ENCODE measurements at regions not wholly inside any gene's neighbourhood (a gene's known extent, or its start where the extent isn't known, plus 50 kb on each side); places are given as distances from the start of the nearest gene placed in this dataset.

- H3K9me3 ChIP-seq (replicated peaks; ENCODE audit: control insufficient read depth, insufficient read depth, low read length) = no peaks in the 10 kb centered on the region
- H3K4me1 ChIP-seq (ENCODE audit: control insufficient read depth, extremely low read depth, insufficient read depth, low read length) = no peaks in the 10 kb centered on the region
- FAIRE-seq (no peak), DNase-seq (ENCODE audit: low read depth, low spot score) (no peak)
- no peak overlapping the region for H3K4me3 ChIP-seq (replicated peaks in 1 of 3; ENCODE audit: insufficient read depth in 1 of 3, low read depth in 1 of 3, low read length in 3 of 3)
- TF ChIP-seq MYC (IDR thresholded peaks at IDR 0.05; ENCODE audit: low read depth, low read length) (no peak), EZH2 (IDR thresholded peaks at IDR 0.05; ENCODE audit: borderline replicate concordance, low read depth, low read length, severe bottlenecking) (no peak)
- TF ChIP-seq, protein P1, sequence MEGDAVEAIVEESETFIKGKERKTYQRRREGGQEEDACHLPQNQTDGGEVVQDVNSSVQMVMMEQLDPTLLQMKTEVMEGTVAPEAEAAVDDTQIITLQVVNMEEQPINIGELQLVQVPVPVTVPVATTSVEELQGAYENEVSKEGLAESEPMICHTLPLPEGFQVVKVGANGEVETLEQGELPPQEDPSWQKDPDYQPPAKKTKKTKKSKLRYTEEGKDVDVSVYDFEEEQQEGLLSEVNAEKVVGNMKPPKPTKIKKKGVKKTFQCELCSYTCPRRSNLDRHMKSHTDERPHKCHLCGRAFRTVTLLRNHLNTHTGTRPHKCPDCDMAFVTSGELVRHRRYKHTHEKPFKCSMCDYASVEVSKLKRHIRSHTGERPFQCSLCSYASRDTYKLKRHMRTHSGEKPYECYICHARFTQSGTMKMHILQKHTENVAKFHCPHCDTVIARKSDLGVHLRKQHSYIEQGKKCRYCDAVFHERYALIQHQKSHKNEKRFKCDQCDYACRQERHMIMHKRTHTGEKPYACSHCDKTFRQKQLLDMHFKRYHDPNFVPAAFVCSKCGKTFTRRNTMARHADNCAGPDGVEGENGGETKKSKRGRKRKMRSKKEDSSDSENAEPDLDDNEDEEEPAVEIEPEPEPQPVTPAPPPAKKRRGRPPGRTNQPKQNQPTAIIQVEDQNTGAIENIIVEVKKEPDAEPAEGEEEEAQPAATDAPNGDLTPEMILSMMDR (IDR thresholded peaks at IDR 0.05; ENCODE audit: extremely low read depth in 1 of 2, insufficient read depth in 1 of 2, low read depth in 1 of 2, low read length in 2 of 2) = no peak
- H2AFZ ChIP-seq (ENCODE audit: low read depth, low read length) = no peak overlapping the region
- H3K27ac ChIP-seq (ENCODE audit: insufficient read depth, low read depth, low read length) = no peak overlapping the region
- no peak overlapping the region for H3K4me2 ChIP-seq (ENCODE audit: insufficient read depth, low read length)
- CTCF ChIA-PET = interaction anchor here (1.0 kb wide), 1 partner anchor 12 kb away, joined by 3 read pairs; no protein-coding TSS in a partner anchor
- H3K79me2 ChIP-seq (ENCODE audit: control insufficient read depth, insufficient read depth, low read length) = no peaks in the 10 kb centered on the region
- H3K9me1 ChIP-seq (replicated peaks; ENCODE audit: control insufficient read depth, extremely low read depth, insufficient read depth, low read length) = no peaks in the 10 kb centered on the region
- BruUV-seq (replicated peaks) = no TSS peak
- H4K20me1 ChIP-seq (replicated peaks; ENCODE audit: control insufficient read depth, extremely low read depth, insufficient read depth, low read length) = no peaks in the 10 kb centered on the region
- H3K36me3 ChIP-seq (ENCODE audit: control insufficient read depth in 2 of 2, extremely low read depth in 1 of 2, insufficient read depth in 2 of 2, low read length in 2 of 2) = no peaks in the 10 kb centered on the region
- no peaks in the 10 kb centered on the region for H3K27me3 ChIP-seq (ENCODE audit: control insufficient read depth in 2 of 2, insufficient read depth in 2 of 2, low read length in 2 of 2)
- intact Hi-C loops (cut with micrococcal nuclease) (no loop called here), dilution Hi-C loops (cut with MboI; ENCODE audit: extremely low pct_ligation_motif_present, low sequenced_read_pairs) (no loop called here)
- POLR2A ChIA-PET = no interaction called here
- no peak overlapping the region for H3K9ac ChIP-seq (replicated peaks; ENCODE audit: extremely low read depth, insufficient read depth, low read length)
These were observed 239.2 kb downstream of the ANTXR2 start for GRCh38 chr4:79833857-79834256.

DNA sequence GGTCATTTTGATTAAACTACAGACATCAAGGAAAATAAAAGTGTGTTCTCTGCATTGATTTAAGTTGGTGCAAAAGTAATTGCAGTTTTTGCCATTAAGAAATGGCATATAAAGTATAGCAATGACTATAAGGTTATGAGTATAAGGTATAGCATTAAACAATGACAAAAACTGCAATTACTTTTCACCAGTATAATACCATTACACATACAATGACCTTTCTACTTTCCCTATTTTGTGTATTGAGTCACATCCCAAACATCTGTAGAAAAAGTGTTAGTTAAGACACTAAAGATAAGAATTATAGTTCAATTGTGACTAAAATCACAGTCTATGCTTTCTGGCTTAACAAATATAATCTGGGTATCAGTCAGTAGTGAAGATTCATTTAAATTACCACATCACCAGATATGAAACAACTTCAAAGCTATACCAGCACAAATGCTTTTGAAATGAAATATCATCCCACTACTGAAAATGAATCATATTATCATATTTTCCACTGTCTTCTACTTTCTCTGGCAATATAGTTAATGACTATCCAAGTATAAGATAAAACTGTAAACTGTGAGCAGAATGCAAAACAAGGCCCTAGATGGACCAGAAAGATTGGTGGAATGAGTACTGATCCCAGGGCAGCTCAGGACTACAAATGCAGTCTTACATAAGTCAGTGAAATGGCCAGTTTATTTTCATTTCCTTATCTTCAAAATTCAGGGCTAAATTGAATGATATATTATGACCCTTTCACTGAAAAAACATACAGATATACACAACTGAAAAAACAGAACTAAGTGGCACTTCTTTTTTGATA, 241.1 kb downstream of the ANTXR2 start:
- dilution Hi-C loops (cut with MboI; ENCODE audit: extremely low pct_ligation_motif_present, low sequenced_read_pairs) (no loop called here), intact Hi-C loops (cut with micrococcal nuclease) (no loop called here)
- Histone ChIP-seq H4K20me1 (replicated peaks; ENCODE audit: control insufficient read depth, extremely low read depth, insufficient read depth, low read length) (no peaks in the 10 kb centered on the region), H3K9me1 (replicated peaks; ENCODE audit: control insufficient read depth, extremely low read depth, insufficient read depth, low read length) (no peaks in the 10 kb centered on the region), H3K36me3 (ENCODE audit: control insufficient read depth in 2 of 2, extremely low read depth in 1 of 2, insufficient read depth in 2 of 2, low read length in 2 of 2) (no peaks in the 10 kb centered on the region), H3K27me3 (ENCODE audit: control insufficient read depth in 2 of 2, insufficient read depth in 2 of 2, low read length in 2 of 2) (no peaks in the 10 kb centered on the region), H3K9ac (replicated peaks; ENCODE audit: extremely low read depth, insufficient read depth, low read length) (no peak overlapping the region), H3K4me3 (replicated peaks in 1 of 3; ENCODE audit: insufficient read depth in 1 of 3, low read depth in 1 of 3, low read length in 3 of 3) (no peak overlapping the region), H3K79me2 (ENCODE audit: control insufficient read depth, insufficient read depth, low read length) (no peaks in the 10 kb centered on the region), H3K4me1 (ENCODE audit: control insufficient read depth, extremely low read depth, insufficient read depth, low read length) (no peaks in the 10 kb centered on the region), H3K9me3 (replicated peaks; ENCODE audit: control insufficient read depth, insufficient read depth, low read length) (no peaks in the 10 kb centered on the region), H3K27ac (ENCODE audit: insufficient read depth, low read depth, low read length) (no peak overlapping the region), H3K4me2 (ENCODE audit: insufficient read depth, low read length) (no peak overlapping the region), H2AFZ (ENCODE audit: low read depth, low read length) (no peak overlapping the region)
- ChIA-PET POLR2A (no interaction called here), CTCF (no interaction called here)
- TF ChIP-seq EZH2 (IDR thresholded peaks at IDR 0.05; ENCODE audit: borderline replicate concordance, low read depth, low read length, severe bottlenecking) (no peak), MYC (IDR thresholded peaks at IDR 0.05; ENCODE audit: low read depth, low read length) (no peak), GATA2 (IDR thresholded peaks at IDR 0.05; ENCODE audit: insufficient read depth, insufficient read length, low read depth, low read length) (no peak), JUN (IDR thresholded peaks at IDR 0.05; ENCODE audit: borderline replicate concordance, insufficient read depth, insufficient read length, low read depth) (no peak), POLR2A (IDR thresholded peaks at IDR 0.05; ENCODE audit: low read depth, low read length) (no peak), POLR2AphosphoS5 (IDR thresholded peaks at IDR 0.05; ENCODE audit: insufficient read depth, low read depth, low read length) (no peak), FOS (IDR thresholded peaks at IDR 0.05; ENCODE audit: borderline replicate concordance, insufficient read depth, low read length) (no peak)
- TF ChIP-seq, protein P1 (IDR thresholded peaks at IDR 0.05; ENCODE audit: extremely low read depth in 1 of 2, insufficient read depth in 1 of 2, low read depth in 1 of 2, low read length in 2 of 2) = no peak
- TF ChIP-seq, protein P2, sequence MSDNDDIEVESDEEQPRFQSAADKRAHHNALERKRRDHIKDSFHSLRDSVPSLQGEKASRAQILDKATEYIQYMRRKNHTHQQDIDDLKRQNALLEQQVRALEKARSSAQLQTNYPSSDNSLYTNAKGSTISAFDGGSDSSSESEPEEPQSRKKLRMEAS (IDR thresholded peaks at IDR 0.05; ENCODE audit: insufficient read depth, insufficient read length) = no peak
- no peak for FAIRE-seq
- no TSS peak for BruUV-seq (replicated peaks)
- DNase-seq (ENCODE audit: low read depth, low spot score) = peak; percentile 6
